ENCODE measurements at regions not wholly inside any gene's neighbourhood (a gene's known extent, or its start where the extent isn't known, plus 50 kb on each side); places are given as distances from the start of the nearest gene placed in this dataset.

DNA sequence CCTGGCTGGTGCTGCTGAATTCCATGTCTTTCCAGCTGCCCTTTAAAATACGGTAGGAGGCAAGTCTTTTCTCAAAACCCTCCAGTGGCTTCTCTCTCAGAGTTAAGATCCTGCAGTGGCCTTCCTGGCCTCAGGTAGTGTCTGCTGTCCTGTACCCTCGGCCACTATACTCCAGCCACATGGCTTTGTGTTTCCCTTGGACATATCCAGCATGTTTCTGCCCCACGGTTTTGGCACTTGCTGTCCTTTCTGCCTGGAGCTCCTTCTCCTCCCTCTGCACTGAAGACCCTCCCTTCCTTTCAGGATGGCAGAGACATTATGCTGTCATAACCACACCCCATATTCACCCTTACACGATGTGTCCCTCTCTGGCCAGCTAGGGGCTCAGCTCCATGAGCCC lies 76.5 kb upstream of the B3GAT1 start:
- Histone ChIP-seq H3K9me2 (replicated peaks; ENCODE audit: insufficient read depth, low read length) (no peaks in the 10 kb centered on the region), H3K4me1 (ENCODE audit: low read length) (no peaks in the 10 kb centered on the region), H3K9me3 (ENCODE audit: low read length) (no peaks in the 10 kb centered on the region), H3K27ac (ENCODE audit: low read length) (no peak overlapping the region), H3K4me2 (ENCODE audit: low read depth, low read length, poor library complexity, severe bottlenecking) (no peak overlapping the region), H3K79me2 (ENCODE audit: low read length) (no peaks in the 10 kb centered on the region), H3K36me3 (ENCODE audit: insufficient read depth, low read length) (no peaks in the 10 kb centered on the region), H3K27me3 (ENCODE audit: low read length) (no peaks in the 10 kb centered on the region), H3K4me3 (ENCODE audit: low read length) (no peak overlapping the region), H2AFZ (ENCODE audit: low read length) (no peak overlapping the region), H4K20me1 (ENCODE audit: insufficient read depth, low read depth, low read length) (no peaks in the 10 kb centered on the region), H3K9ac (ENCODE audit: low read length) (no peak overlapping the region)
- no peak for DNase-seq

DNA sequence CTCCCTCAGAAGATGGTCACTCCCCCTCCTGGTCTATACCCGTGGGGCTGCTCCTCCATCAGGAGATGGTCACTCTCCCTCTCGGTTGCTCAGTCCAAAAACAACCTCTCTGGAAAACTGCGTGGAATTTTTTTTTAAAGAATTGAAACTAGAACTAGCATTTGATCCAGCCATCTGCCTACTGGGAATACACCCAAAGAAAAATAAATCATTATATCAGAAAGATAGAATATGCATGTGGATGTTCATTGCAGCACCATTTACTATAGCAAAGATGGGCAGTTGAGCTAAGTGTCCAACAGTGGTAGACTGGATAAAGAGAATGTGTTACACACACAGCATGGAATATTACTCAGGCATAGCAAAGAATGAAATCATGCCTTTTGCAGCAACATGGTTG lies 75.7 kb upstream of the B3GAT1 start:
- H3K4me2 ChIP-seq (ENCODE audit: low read depth, low read length, poor library complexity, severe bottlenecking), result no peak overlapping the region
- no peak overlapping the region for H3K4me3 ChIP-seq (ENCODE audit: low read length)

DNA sequence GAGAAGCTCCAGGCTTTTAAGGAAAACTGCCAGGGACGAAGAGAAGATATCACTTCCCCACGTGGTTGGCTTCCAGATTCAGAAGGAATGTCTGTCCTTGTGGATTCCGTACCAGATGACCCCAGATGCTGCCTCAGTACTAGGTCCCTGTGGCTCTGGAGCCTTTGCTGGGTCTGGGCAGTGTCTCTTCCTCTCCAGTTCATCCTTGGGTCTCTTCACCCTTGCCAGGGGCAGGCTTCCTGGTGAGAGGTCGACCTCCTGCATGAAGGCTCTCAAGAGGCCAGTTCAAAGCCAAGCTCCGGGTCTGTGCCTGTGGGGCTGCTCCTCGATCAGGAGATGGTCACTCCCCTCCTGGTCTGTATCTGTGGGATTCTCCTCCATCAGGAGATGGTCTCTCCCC lies 74.7 kb upstream of the B3GAT1 start:
- Histone ChIP-seq H3K9me3 (ENCODE audit: low read length) (no peaks in the 10 kb centered on the region), H3K36me3 (ENCODE audit: insufficient read depth, low read length) (no peaks in the 10 kb centered on the region), H4K20me1 (ENCODE audit: insufficient read depth, low read depth, low read length) (no peaks in the 10 kb centered on the region), H3K4me1 (ENCODE audit: low read length) (no peaks in the 10 kb centered on the region), H2AFZ (ENCODE audit: low read length) (no peak overlapping the region), H3K79me2 (ENCODE audit: low read length) (no peaks in the 10 kb centered on the region), H3K9me2 (replicated peaks; ENCODE audit: insufficient read depth, low read length) (no peaks in the 10 kb centered on the region), H3K27me3 (ENCODE audit: low read length) (no peaks in the 10 kb centered on the region), H3K9ac (ENCODE audit: low read length) (no peak overlapping the region), H3K27ac (ENCODE audit: low read length) (no peak overlapping the region), H3K4me3 (ENCODE audit: low read length) (no peak overlapping the region), H3K4me2 (ENCODE audit: low read depth, low read length, poor library complexity, severe bottlenecking) (no peak overlapping the region)
- no peak for DNase-seq

More for the DNA sequence above, 75.7 kb upstream of the B3GAT1 start:
- Histone ChIP-seq H3K27me3 (ENCODE audit: low read length) (no peaks in the 10 kb centered on the region), H2AFZ (ENCODE audit: low read length) (no peak overlapping the region), H3K4me1 (ENCODE audit: low read length) (no peaks in the 10 kb centered on the region), H3K9me3 (ENCODE audit: low read length) (no peaks in the 10 kb centered on the region), H4K20me1 (ENCODE audit: insufficient read depth, low read depth, low read length) (no peaks in the 10 kb centered on the region), H3K79me2 (ENCODE audit: low read length) (no peaks in the 10 kb centered on the region), H3K9ac (ENCODE audit: low read length) (no peak overlapping the region), H3K27ac (ENCODE audit: low read length) (no peak overlapping the region), H3K9me2 (replicated peaks; ENCODE audit: insufficient read depth, low read length) (no peaks in the 10 kb centered on the region), H3K36me3 (ENCODE audit: insufficient read depth, low read length) (no peaks in the 10 kb centered on the region)
- no peak for DNase-seq

DNA sequence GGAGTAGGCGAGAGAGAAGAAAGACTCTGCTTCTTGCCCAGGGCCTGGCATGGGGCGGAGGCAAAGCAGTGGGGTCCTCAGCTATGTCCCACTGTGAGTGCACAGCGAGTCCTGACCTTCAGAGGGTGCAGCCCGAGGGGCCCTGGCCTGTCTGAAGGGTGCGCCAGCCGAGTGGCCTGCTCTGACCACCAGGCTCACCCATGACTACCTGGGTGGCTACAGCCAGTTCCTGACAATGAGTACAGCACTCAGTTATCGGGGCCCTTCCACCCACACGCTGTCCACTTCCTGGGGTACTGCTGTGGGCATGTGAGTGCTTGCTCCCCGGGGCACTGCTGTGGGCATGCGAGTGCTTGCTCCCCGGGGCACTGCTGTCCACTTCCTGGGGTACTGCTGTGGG lies 74.1 kb upstream of the B3GAT1 start:
- Histone ChIP-seq H3K36me3 (ENCODE audit: insufficient read depth, low read length) (no peaks in the 10 kb centered on the region), H3K27ac (ENCODE audit: low read length) (no peak overlapping the region), H2AFZ (ENCODE audit: low read length) (no peak overlapping the region), H3K9me3 (ENCODE audit: low read length) (no peaks in the 10 kb centered on the region), H3K9ac (ENCODE audit: low read length) (no peak overlapping the region), H3K4me2 (ENCODE audit: low read depth, low read length, poor library complexity, severe bottlenecking) (no peak overlapping the region), H3K4me3 (ENCODE audit: low read length) (no peak overlapping the region), H3K79me2 (ENCODE audit: low read length) (no peaks in the 10 kb centered on the region), H3K27me3 (ENCODE audit: low read length) (no peaks in the 10 kb centered on the region), H4K20me1 (ENCODE audit: insufficient read depth, low read depth, low read length) (no peaks in the 10 kb centered on the region), H3K9me2 (replicated peaks; ENCODE audit: insufficient read depth, low read length) (no peaks in the 10 kb centered on the region), H3K4me1 (ENCODE audit: low read length) (no peaks in the 10 kb centered on the region)
- no peak for DNase-seq

DNA sequence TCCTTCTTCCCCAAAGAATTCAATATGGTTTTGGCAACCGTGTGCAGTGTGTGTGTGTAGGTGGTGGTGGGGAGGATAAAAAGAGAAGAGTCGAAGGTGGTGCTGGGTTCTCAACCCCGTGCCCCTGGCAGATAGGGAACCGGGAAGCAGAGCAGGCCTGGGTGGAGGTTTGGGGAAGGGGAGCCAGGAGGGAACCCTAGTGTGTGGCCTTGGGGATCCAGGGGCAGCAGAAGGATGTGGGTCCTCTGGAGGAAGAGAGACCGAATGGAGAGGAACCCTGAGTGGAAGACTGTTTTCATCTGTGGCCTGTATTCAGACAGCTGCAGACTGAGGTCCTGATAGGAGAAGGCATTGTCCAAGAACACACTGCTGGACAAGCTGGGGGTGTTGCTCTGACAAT lies 73.3 kb upstream of the B3GAT1 start:
- Histone ChIP-seq H3K79me2 (ENCODE audit: low read length) (no peaks in the 10 kb centered on the region), H3K9ac (ENCODE audit: low read length) (no peak overlapping the region), H3K9me3 (ENCODE audit: low read length) (no peaks in the 10 kb centered on the region), H3K27ac (ENCODE audit: low read length) (no peak overlapping the region), H3K4me2 (ENCODE audit: low read depth, low read length, poor library complexity, severe bottlenecking) (no peak overlapping the region), H4K20me1 (ENCODE audit: insufficient read depth, low read depth, low read length) (no peaks in the 10 kb centered on the region), H3K36me3 (ENCODE audit: insufficient read depth, low read length) (no peaks in the 10 kb centered on the region), H3K4me1 (ENCODE audit: low read length) (no peaks in the 10 kb centered on the region), H3K4me3 (ENCODE audit: low read length) (no peak overlapping the region), H3K9me2 (replicated peaks; ENCODE audit: insufficient read depth, low read length) (no peaks in the 10 kb centered on the region), H3K27me3 (ENCODE audit: low read length) (no peaks in the 10 kb centered on the region), H2AFZ (ENCODE audit: low read length) (no peak overlapping the region)
- no peak for DNase-seq

DNA sequence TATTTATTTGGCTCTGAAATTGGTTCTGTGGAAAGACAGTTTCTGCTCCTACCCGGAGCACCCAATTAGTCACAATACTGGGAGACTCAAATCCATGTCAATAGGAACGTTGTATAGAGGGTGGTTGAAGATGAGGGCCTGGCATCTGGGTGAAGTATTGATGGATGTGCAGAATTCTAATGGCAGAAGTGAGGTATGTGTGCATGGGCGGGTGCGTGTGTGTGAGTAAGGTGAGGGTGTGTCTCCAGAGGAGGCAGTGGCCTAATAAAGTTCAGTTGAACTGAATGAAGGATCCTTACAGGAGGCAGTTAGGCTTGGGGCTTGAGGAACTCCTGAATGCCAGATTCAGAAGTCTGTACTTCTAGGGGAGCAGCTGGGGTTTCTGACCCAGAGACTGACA lies 71.8 kb upstream of the B3GAT1 start:
- Histone ChIP-seq H3K4me2 (ENCODE audit: low read depth, low read length, poor library complexity, severe bottlenecking) (no peak overlapping the region), H3K9ac (ENCODE audit: low read length) (no peak overlapping the region), H3K27me3 (ENCODE audit: low read length) (no peaks in the 10 kb centered on the region), H3K9me3 (ENCODE audit: low read length) (no peaks in the 10 kb centered on the region), H3K4me1 (ENCODE audit: low read length) (no peaks in the 10 kb centered on the region), H3K79me2 (ENCODE audit: low read length) (no peaks in the 10 kb centered on the region), H3K4me3 (ENCODE audit: low read length) (no peak overlapping the region), H3K27ac (ENCODE audit: low read length) (no peak overlapping the region), H4K20me1 (ENCODE audit: insufficient read depth, low read depth, low read length) (no peaks in the 10 kb centered on the region), H3K9me2 (replicated peaks; ENCODE audit: insufficient read depth, low read length) (no peaks in the 10 kb centered on the region), H3K36me3 (ENCODE audit: insufficient read depth, low read length) (no peaks in the 10 kb centered on the region), H2AFZ (ENCODE audit: low read length) (no peak overlapping the region)
- DNase-seq, result no peak

DNA sequence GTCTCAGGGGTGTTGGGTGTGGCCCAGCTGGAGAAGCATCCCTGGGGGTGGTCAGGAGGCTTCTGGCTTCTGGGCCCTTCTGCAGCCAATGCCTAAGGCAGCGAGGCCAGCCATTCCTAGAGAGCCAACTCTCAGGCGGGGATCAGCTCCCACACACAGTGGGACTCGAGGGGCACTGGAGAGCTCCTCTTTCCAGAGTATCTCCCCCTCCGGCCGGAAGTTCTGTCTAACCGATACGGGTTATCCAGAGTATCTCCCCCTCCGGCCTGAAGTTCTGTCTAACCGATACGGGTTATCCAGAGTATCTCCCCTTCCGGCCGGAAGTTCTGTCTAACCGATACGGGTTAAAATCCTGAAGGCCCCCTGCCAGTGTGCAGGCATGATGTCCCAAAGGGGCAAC lies 71.2 kb upstream of the B3GAT1 start:
- H4K20me1 ChIP-seq (ENCODE audit: insufficient read depth, low read depth, low read length), result no peaks in the 10 kb centered on the region

DNA sequence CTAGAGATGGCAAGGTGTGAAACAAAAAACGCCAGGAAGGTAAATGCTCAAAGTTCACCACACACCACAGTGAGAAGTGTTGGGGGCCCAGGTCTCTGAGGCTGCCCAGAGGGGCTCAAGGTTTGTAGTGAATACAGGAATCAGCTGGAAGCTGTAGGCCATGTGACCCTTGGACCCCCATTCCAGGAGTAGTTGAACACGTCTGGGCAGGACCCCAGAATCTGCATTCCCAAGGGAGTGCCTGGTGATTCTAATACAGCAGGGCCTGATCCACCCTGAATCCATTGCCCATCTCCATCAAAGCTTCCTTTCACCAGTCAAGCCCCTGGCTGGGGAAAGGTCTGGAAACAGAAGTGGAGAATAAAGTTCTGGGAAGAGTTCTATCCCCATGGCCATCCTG lies 70.8 kb upstream of the B3GAT1 start:
- no peak overlapping the region for H3K4me2 ChIP-seq (ENCODE audit: low read depth, low read length, poor library complexity, severe bottlenecking)
- DNase-seq, result no peak

More for the DNA sequence above, 71.2 kb upstream of the B3GAT1 start:
- H3K4me3 ChIP-seq (ENCODE audit: low read length), result no peak overlapping the region
- H3K79me2 ChIP-seq (ENCODE audit: low read length), result no peaks in the 10 kb centered on the region
- no peak overlapping the region for H3K4me2 ChIP-seq (ENCODE audit: low read depth, low read length, poor library complexity, severe bottlenecking)
- H3K9me2 ChIP-seq (replicated peaks; ENCODE audit: insufficient read depth, low read length), result no peaks in the 10 kb centered on the region
- no peak overlapping the region for H3K27ac ChIP-seq (ENCODE audit: low read length)
- no peak overlapping the region for H2AFZ ChIP-seq (ENCODE audit: low read length)
- no peak overlapping the region for H3K9ac ChIP-seq (ENCODE audit: low read length)
- no peaks in the 10 kb centered on the region for H3K36me3 ChIP-seq (ENCODE audit: insufficient read depth, low read length)
- no peaks in the 10 kb centered on the region for H3K27me3 ChIP-seq (ENCODE audit: low read length)
- DNase-seq, result no peak
- H3K9me3 ChIP-seq (ENCODE audit: low read length), result no peaks in the 10 kb centered on the region
- H3K4me1 ChIP-seq (ENCODE audit: low read length), result no peaks in the 10 kb centered on the region

DNA sequence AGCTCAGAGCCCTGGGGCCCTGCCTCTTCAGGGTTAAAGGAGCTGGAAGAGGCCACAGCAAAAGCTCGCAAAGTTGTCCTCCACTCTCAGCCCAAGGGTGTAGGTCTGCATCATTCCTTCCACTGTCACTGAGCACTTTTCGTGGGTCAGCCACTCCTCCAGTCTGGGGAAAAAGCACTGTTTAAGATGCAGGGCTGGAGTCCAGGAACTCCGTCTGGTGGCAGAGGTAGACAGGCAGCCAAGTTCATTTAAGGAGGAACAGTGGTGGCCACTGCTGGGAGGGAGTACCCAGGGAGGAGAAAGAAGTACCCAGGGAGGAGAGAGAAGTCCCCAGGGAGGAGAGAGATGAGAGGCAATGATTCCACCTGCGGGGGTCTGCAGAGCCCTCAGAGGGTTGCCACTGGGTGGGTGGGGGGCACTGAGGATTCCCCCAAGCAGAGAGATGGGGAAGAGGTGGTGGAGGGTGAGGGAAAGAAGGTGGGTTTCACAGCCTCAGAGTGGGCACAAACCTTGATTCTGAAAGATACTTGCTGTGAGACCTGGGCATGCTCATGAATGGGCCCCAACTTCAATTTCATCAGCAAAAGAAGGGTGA lies 70.0 kb upstream of the B3GAT1 start:
- Histone ChIP-seq H3K27me3 (ENCODE audit: low read length) (no peaks in the 10 kb centered on the region), H4K20me1 (ENCODE audit: insufficient read depth, low read depth, low read length) (no peaks in the 10 kb centered on the region), H3K79me2 (ENCODE audit: low read length) (no peaks in the 10 kb centered on the region), H3K9me2 (replicated peaks; ENCODE audit: insufficient read depth, low read length) (no peaks in the 10 kb centered on the region), H3K9ac (ENCODE audit: low read length) (no peak overlapping the region), H3K4me1 (ENCODE audit: low read length) (no peaks in the 10 kb centered on the region), H3K9me3 (ENCODE audit: low read length) (no peaks in the 10 kb centered on the region), H3K4me3 (ENCODE audit: low read length) (no peak overlapping the region), H3K4me2 (ENCODE audit: low read depth, low read length, poor library complexity, severe bottlenecking) (no peak overlapping the region), H2AFZ (ENCODE audit: low read length) (no peak overlapping the region), H3K27ac (ENCODE audit: low read length) (no peak overlapping the region), H3K36me3 (ENCODE audit: insufficient read depth, low read length) (no peaks in the 10 kb centered on the region)
- no peak for DNase-seq

More for the DNA sequence above, 70.8 kb upstream of the B3GAT1 start:
- H3K4me3 ChIP-seq (ENCODE audit: low read length), result no peak overlapping the region
- H3K9ac ChIP-seq (ENCODE audit: low read length), result no peak overlapping the region
- no peaks in the 10 kb centered on the region for H3K4me1 ChIP-seq (ENCODE audit: low read length)
- H3K79me2 ChIP-seq (ENCODE audit: low read length), result no peaks in the 10 kb centered on the region
- H3K27ac ChIP-seq (ENCODE audit: low read length), result no peak overlapping the region
- H3K27me3 ChIP-seq (ENCODE audit: low read length), result no peaks in the 10 kb centered on the region
- H4K20me1 ChIP-seq (ENCODE audit: insufficient read depth, low read depth, low read length), result no peaks in the 10 kb centered on the region
- no peak overlapping the region for H2AFZ ChIP-seq (ENCODE audit: low read length)
- H3K9me2 ChIP-seq (replicated peaks; ENCODE audit: insufficient read depth, low read length), result no peaks in the 10 kb centered on the region
- H3K9me3 ChIP-seq (ENCODE audit: low read length), result no peaks in the 10 kb centered on the region
- no peaks in the 10 kb centered on the region for H3K36me3 ChIP-seq (ENCODE audit: insufficient read depth, low read length)

All from Karpas-422 (cell line).